ENCODE measurements at regions not wholly inside any gene's neighbourhood (a gene's known extent, or its start where the extent isn't known, plus 50 kb on each side); places are given as distances from the start of the nearest gene placed in this dataset.

GRCh38 chr6:71194724-71195123 lies 93.9 kb upstream of the OGFRL1 start:
- H3K4me3 ChIP-seq (ENCODE audit: low read depth, low read length), result no peak overlapping the region
- no peak for TF ChIP-seq CTCF (IDR thresholded peaks at IDR 0.05; ENCODE audit: borderline replicate concordance, insufficient read depth, low read depth, low read length)

DNA sequence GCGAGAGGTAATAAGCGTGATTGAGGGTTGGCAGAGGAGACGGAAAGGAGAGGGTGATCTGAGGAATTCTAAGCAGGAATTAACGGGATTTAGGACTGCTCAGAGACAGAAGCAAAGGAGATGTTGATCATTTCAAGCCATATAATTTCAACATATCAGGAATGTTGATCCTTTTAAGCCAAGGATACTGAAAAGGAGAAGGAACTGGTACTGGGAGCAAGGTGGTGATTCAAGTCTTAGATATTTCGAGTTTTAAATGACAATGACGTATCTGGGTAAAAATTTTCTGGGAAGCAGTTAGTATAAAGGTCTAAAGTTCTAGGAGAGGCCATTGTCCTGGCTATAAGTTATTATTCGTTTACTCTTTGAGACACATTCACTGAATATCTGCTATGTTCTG lies 91.3 kb upstream of the OGFRL1 start:
- TF ChIP-seq CTCF (IDR thresholded peaks at IDR 0.05; ENCODE audit: borderline replicate concordance, insufficient read depth, low read depth, low read length), result no peak
- no peak overlapping the region for H3K4me3 ChIP-seq (ENCODE audit: low read depth, low read length)

DNA sequence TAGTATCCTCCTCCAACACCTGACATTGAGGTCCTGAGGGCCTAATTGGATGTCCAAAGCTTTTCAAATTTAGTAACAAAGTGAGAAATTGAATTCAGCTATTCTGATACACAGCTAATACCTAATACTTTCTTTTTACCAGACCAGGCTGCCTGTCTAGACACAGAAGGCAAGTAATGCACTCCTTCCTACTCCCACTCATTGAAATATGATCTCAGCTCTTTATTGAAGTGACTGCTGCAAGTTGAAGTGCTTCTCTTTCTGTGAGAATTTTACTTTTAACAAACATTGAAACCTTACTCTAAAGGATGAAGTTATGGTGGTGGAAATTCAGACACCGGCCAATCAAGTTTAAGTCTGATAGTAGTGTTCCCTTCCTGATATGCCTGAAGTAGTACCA lies 90.8 kb upstream of the OGFRL1 start:
- H3K4me3 ChIP-seq (ENCODE audit: low read depth, low read length), result no peak overlapping the region
- no peak for TF ChIP-seq CTCF (IDR thresholded peaks at IDR 0.05; ENCODE audit: borderline replicate concordance, insufficient read depth, low read depth, low read length)

DNA sequence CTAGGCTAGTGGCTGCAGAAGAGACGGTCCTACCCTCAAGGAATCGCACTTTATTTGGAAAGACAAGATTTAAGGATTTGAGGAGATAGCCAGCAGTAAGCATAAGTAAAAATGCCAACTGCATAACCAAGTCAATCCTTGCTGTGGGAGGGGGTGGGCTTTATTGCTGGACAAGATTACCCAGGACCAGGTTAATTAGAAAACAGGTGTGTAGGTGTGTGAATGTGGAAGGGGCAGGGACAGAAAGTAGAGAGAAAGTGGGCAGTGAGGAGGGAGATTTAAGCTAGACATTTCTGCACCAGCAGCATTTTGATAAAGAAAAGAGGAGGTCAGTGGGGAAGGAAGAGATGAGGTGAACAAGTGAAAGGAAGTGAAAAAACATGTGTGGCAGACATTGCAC lies 89.7 kb upstream of the OGFRL1 start:
- no peak overlapping the region for H3K4me3 ChIP-seq (ENCODE audit: low read depth, low read length)

GRCh38 chr6:71199736-71200135 lies 88.9 kb upstream of the OGFRL1 start:
- TF ChIP-seq CTCF (IDR thresholded peaks at IDR 0.05; ENCODE audit: borderline replicate concordance, insufficient read depth, low read depth, low read length), result no peak
- H3K4me3 ChIP-seq (ENCODE audit: low read depth, low read length), result no peak overlapping the region

More for the DNA sequence above, 89.7 kb upstream of the OGFRL1 start:
- no peak for TF ChIP-seq CTCF (IDR thresholded peaks at IDR 0.05; ENCODE audit: borderline replicate concordance, insufficient read depth, low read depth, low read length)

- H3K4me3 ChIP-seq (ENCODE audit: low read depth, low read length), result no peak overlapping the region
- TF ChIP-seq CTCF (IDR thresholded peaks at IDR 0.05; ENCODE audit: borderline replicate concordance, insufficient read depth, low read depth, low read length), result no peak
Observed at GRCh38 chr6:71203206-71203605, 85.4 kb upstream of the OGFRL1 start.

DNA sequence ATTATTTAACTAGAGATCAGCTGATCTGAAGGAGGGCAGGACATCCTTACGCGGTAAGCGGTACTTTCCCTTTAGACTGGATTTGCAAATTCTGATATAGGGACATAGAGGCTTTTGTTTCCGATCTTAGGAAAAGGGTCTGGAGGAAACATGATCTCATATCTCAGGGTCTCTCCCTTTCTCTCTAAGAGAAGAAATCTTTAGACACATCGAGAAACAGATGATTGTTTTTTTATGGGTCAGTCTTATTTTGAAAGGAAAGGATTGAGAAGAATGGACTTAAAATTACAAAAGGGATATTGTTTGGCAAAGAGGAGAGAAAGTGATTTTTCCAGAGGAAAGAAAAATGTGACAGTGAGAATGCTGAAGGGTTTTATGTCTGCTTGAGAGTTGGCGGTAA lies 83.9 kb upstream of the OGFRL1 start:
- no peak overlapping the region for H3K4me3 ChIP-seq (ENCODE audit: low read depth, low read length)
- TF ChIP-seq CTCF (IDR thresholded peaks at IDR 0.05; ENCODE audit: borderline replicate concordance, insufficient read depth, low read depth, low read length), result no peak

Measured in GM12875 (cell line).